IMR-90 (cell line): ENCODE measurements at regions not wholly inside any gene's neighbourhood (a gene's known extent, or its start where the extent isn't known, plus 50 kb on each side); places are given as distances from the start of the nearest gene placed in this dataset.

Source experiments
- ATAC-seq: fragments of 200-7000 bp; cut with Tn5 transposase; 2 replicates; pipeline ENCODE4 v1.9.1; 2020; ENCODE audit warnings: low read depth, mild to moderate bottlenecking, moderate library complexity
- BruUV-seq: library from RNA; stranded (reverse); fragments of 400-500 nt; replicated peaks from 2 replicates; lab custom pipeline; 2021; lab: Mats Ljungman, UMichigan
- CTCF ChIA-PET: fragments of 300-600 bp; formaldehyde crosslinking; extraction: SDS; loops from one replicate; lab custom pipeline; 2021; ENCODE audit warnings: antibody characterized with exemption; lab: Yijun Ruan, JAX
- POLR2A ChIA-PET: fragments of 300-600 bp; sonication (Branson Sonifier 250); formaldehyde crosslinking; loops from one replicate; lab custom pipeline; 2022; ENCODE audit warnings: antibody characterized with exemption; ENCODE audit not compliant: unreplicated experiment; lab: Charles Lee
- DNase-seq: peaks from one replicate; pipeline ENCODE4 v3.0.0; 2013
- H2AFZ ChIP-seq: replicated peaks from 2 replicates; pipeline ENCODE3; 2013; ENCODE audit warnings: low read length, mild to moderate bottlenecking; ENCODE audit not compliant: poor library complexity
- H2AK5ac ChIP-seq: 2 replicates; pipeline ENCODE4 v1.6.1; 2013; ENCODE audit warnings: low read depth, low read length, inconsistent platforms
- H2AK9ac ChIP-seq: replicated peaks from 2 replicates; pipeline ENCODE3; 2013; ENCODE audit warnings: mild to moderate bottlenecking, low read depth, low read length, moderate library complexity; ENCODE audit not compliant: poor library complexity
- H2BK120ac ChIP-seq: 2 replicates; pipeline ENCODE4 v1.6.1; 2013; ENCODE audit warnings: low read depth, low read length, inconsistent platforms
- H2BK15ac ChIP-seq: 3 replicates; pipeline ENCODE4 v1.6.1; 2013; ENCODE audit warnings: low read depth, low read length, inconsistent platforms
- H2BK20ac ChIP-seq: 2 replicates; pipeline ENCODE4 v1.6.1; 2013; ENCODE audit warnings: low read depth, mild to moderate bottlenecking, inconsistent platforms, low read length, moderate library complexity
- H2BK5ac ChIP-seq: 2 replicates; pipeline ENCODE4 v1.6.1; 2013; ENCODE audit warnings: mild to moderate bottlenecking, low read depth, low read length, inconsistent platforms; ENCODE audit not compliant: poor library complexity, severe bottlenecking
- H3K14ac ChIP-seq: replicated peaks from 2 replicates; pipeline ENCODE4 v1.6.1; 2013; ENCODE audit warnings: low read depth, low read length, inconsistent platforms
- H3K18ac ChIP-seq: 2 replicates; pipeline ENCODE4 v1.6.1; 2013; ENCODE audit warnings: low read depth, low read length, control low read depth
- H3K23ac ChIP-seq: 2 replicates; pipeline ENCODE4 v1.6.1; 2013; ENCODE audit warnings: low read depth, low read length, inconsistent platforms
- H3K27ac ChIP-seq: 2 replicates; pipeline ENCODE4 v1.5.1; 2013; ENCODE audit warnings: mild to moderate bottlenecking, control low read depth, low read length; ENCODE audit not compliant: insufficient read depth
- H3K27me3 ChIP-seq: 2 replicates; pipeline ENCODE4 v1.6.1; 2013; ENCODE audit warnings: low read length; ENCODE audit not compliant: control insufficient read depth, insufficient read depth
- H3K36me3 ChIP-seq: 2 replicates; pipeline ENCODE4 v1.6.1; 2013; ENCODE audit warnings: low read length, mixed read lengths; ENCODE audit not compliant: control insufficient read depth, insufficient read depth
- H3K4ac ChIP-seq: 2 replicates; pipeline ENCODE4 v1.6.1; 2013; ENCODE audit warnings: low read depth, low read length, inconsistent platforms
- H3K4me1 ChIP-seq: 2 replicates; pipeline ENCODE4 v1.6.1; 2013; ENCODE audit warnings: low read length, mixed read lengths; ENCODE audit not compliant: control insufficient read depth, insufficient read depth
- H3K4me2 ChIP-seq: 2 replicates; pipeline ENCODE4 v1.6.1; 2013; ENCODE audit warnings: low read depth, mild to moderate bottlenecking, control low read depth, low read length, moderate library complexity
- H3K4me3 ChIP-seq: 2 replicates; pipeline ENCODE4 v1.5.1; 2013; ENCODE audit warnings: low read depth, mild to moderate bottlenecking, control low read depth, low read length, moderate library complexity; ENCODE audit not compliant: insufficient read depth
- H3K56ac ChIP-seq: 2 replicates; pipeline ENCODE4 v1.6.1; 2013; ENCODE audit warnings: low read length, inconsistent platforms; ENCODE audit not compliant: insufficient read depth; ENCODE audit errors: extremely low read depth
- H3K79me1 ChIP-seq, 2 experiments: 2 replicates each; pipeline ENCODE4 v1.6.1; 2013; ENCODE audit warnings: low read length in 2 of 2, inconsistent platforms in 1 of 2, low read depth in 1 of 2
- H3K9ac ChIP-seq: 2 replicates; pipeline ENCODE4 v1.6.1; 2013; ENCODE audit warnings: low read depth, low read length, control low read depth
- H3K9me1 ChIP-seq: 2 replicates; pipeline ENCODE4 v1.6.1; 2013; ENCODE audit warnings: low read length, inconsistent platforms; ENCODE audit not compliant: insufficient read depth
- H3K9me3 ChIP-seq: 2 replicates; pipeline ENCODE4 v1.6.1; 2013; ENCODE audit warnings: low read length; ENCODE audit not compliant: control insufficient read depth, insufficient read depth
- H4K20me1 ChIP-seq: 2 replicates; pipeline ENCODE4 v1.6.1; 2013; ENCODE audit warnings: low read length, inconsistent platforms; ENCODE audit not compliant: insufficient read depth
- H4K5ac ChIP-seq: 2 replicates; pipeline ENCODE4 v1.6.1; 2013; ENCODE audit warnings: mild to moderate bottlenecking, low read depth, low read length, control low read depth
- H4K8ac ChIP-seq, 2 experiments: 2 replicates each; pipeline ENCODE4 v1.6.1; 2013; ENCODE audit warnings: low read depth in 2 of 2, low read length in 2 of 2, control low read depth in 1 of 2, inconsistent platforms in 1 of 2
- H4K91ac ChIP-seq: 2 replicates; pipeline ENCODE4 v1.6.1; 2013; ENCODE audit warnings: low read depth, low read length, inconsistent platforms; ENCODE audit not compliant: insufficient read depth
- BHLHE40 ChIP-seq: fragments of 150-350 bp; IDR thresholded peaks from 2 replicates; pipeline ENCODE4 v1.6.1; 2016; ENCODE audit warnings: mild to moderate bottlenecking, low read depth, low read length
- CEBPB ChIP-seq: IDR thresholded peaks from 2 replicates; pipeline ENCODE4 v1.6.1; 2012; ENCODE audit warnings: low read depth, low read length, improper control_type of control experiment
- CHD1 ChIP-seq: IDR thresholded peaks from 2 replicates; pipeline ENCODE4 v1.6.1; 2012; ENCODE audit warnings: low read depth, low read length, improper control_type of control experiment
- FOS ChIP-seq: fragments of 150-350 bp; IDR thresholded peaks from 2 replicates; pipeline ENCODE4 v1.6.1; 2016; ENCODE audit warnings: low read depth, low read length
- MAZ ChIP-seq: IDR thresholded peaks from 2 replicates; pipeline ENCODE4 v1.6.1; 2012; ENCODE audit warnings: low read depth, mild to moderate bottlenecking, low read length, improper control_type of control experiment, moderate library complexity, borderline replicate concordance
- MXI1 ChIP-seq: IDR thresholded peaks from 2 replicates; pipeline ENCODE4 v1.6.1; 2012; ENCODE audit warnings: low read depth, mild to moderate bottlenecking, low read length, moderate library complexity, borderline replicate concordance
- NFE2L2 ChIP-seq: fragments of 150-350 bp; IDR thresholded peaks from 2 replicates; pipeline ENCODE4 v1.6.1; 2016; ENCODE audit warnings: low read depth, mild to moderate bottlenecking, low read length
- POLR2A ChIP-seq: IDR thresholded peaks from 2 replicates; pipeline ENCODE4 v1.6.1; 2012; ENCODE audit warnings: mild to moderate bottlenecking, low read depth, low read length
- RAD21 ChIP-seq: IDR thresholded peaks from 2 replicates; pipeline ENCODE4 v1.6.1; 2012; ENCODE audit warnings: low read length, improper control_type of control experiment
- RCOR1 ChIP-seq: IDR thresholded peaks from 2 replicates; pipeline ENCODE4 v1.6.1; 2012; ENCODE audit warnings: mild to moderate bottlenecking, low read length, improper control_type of control experiment; ENCODE audit not compliant: insufficient replicate concordance
- RFX5 ChIP-seq: IDR thresholded peaks from 2 replicates; pipeline ENCODE4 v1.8.0; 2012; ENCODE audit warnings: low read depth, mild to moderate bottlenecking, low read length, moderate library complexity
- SMC3 ChIP-seq: fragments of 150-350 bp; IDR thresholded peaks from 2 replicates; pipeline ENCODE4 v1.6.1; 2016; ENCODE audit warnings: low read depth, mild to moderate bottlenecking, antibody characterized with exemption, low read length, moderate library complexity
- WGBS, 2 experiments: methylation state at CpG; one replicate each; pipeline versions ENCODE4 v1.1.5 to v1.1.7; 2013; ENCODE audit warnings: missing lambda C conversion rate in 2 of 2; ENCODE audit not compliant: insufficient read length in 1 of 2; ENCODE audit errors: extremely low coverage in 2 of 2; 5-methylcytosine and 5-hydroxymethylcytosine counted together
- dilution Hi-C: fragments of 300-500 bp; cut with HindIII; formaldehyde crosslinking; loops from one replicate; pipeline ENCODE4 v1.14.3; 2018; ENCODE audit warnings: low sequenced_read_pairs; ENCODE audit not compliant: unreplicated experiment
- in situ Hi-C: fragments of 300-500 bp; cut with MboI; formaldehyde crosslinking; loops from 3 replicates; pipeline ENCODE4 v1.14.3; 2019; ENCODE audit warnings: low sequenced_read_pairs, inconsistent platforms, mixed read lengths
- intact Hi-C: fragments of 100-400 bp; cut with micrococcal nuclease; formaldehyde crosslinking; loops from 2 replicates; pipeline ENCODE4 v1.10.0; 2022
- TF ChIP-seq, protein P1 (sequence below): fragments of 150-350 bp; IDR thresholded peaks from 2 replicates; pipeline ENCODE4 v1.6.1; 2016; ENCODE audit warnings: low read depth, mild to moderate bottlenecking, low read length, moderate library complexity, borderline replicate concordance
- TF ChIP-seq, protein P2 (sequence below): fragments of 150-350 bp; IDR thresholded peaks from 2 replicates; pipeline ENCODE4 v1.6.1; 2017; ENCODE audit warnings: mild to moderate bottlenecking, antibody characterized with exemption, low read length, low read depth
- TF ChIP-seq, protein P3 (sequence below): conservative IDR thresholded peaks from 2 replicates; pipeline ENCODE4 v1.5.1; 2012; ENCODE audit warnings: mild to moderate bottlenecking, low read depth, low read length, improper control_type of control experiment

DNA sequence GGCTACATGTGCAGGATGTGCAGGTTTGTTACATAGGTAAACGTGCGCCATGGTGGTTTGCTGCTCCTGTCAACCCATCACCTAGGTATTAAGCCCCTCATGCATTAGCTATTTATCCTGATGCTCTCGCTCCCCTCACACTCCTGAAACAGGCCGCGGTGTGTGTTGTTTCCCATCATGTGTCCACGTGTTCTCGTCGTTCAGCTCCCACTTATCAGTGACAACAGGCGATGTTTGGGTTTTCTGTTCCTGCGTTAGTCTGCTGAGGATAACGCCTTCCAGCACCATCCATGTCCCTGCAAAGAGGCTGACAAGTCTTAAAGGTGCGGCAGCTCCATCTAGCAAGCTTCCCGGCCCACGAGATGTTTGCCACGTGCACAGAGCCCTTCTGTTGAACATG, 175.1 kb downstream of the FOXL1 start:
- no peaks in the 10 kb centered on the region; a peak in 1 of 4 replicates for H3K79me1 ChIP-seq
- 72% methylated on average over 9 of the region's 15 CpGs; no CpG with 5 or more reads in 1 of the 2 experiments for WGBS, 2 experiments

More for the DNA sequence above, 175.1 kb downstream of the FOXL1 start:
- TF ChIP-seq BHLHE40 = no peak
- TF ChIP-seq, protein P1, sequence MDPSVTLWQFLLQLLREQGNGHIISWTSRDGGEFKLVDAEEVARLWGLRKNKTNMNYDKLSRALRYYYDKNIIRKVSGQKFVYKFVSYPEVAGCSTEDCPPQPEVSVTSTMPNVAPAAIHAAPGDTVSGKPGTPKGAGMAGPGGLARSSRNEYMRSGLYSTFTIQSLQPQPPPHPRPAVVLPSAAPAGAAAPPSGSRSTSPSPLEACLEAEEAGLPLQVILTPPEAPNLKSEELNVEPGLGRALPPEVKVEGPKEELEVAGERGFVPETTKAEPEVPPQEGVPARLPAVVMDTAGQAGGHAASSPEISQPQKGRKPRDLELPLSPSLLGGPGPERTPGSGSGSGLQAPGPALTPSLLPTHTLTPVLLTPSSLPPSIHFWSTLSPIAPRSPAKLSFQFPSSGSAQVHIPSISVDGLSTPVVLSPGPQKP = no peak
- TF ChIP-seq, protein P2, sequence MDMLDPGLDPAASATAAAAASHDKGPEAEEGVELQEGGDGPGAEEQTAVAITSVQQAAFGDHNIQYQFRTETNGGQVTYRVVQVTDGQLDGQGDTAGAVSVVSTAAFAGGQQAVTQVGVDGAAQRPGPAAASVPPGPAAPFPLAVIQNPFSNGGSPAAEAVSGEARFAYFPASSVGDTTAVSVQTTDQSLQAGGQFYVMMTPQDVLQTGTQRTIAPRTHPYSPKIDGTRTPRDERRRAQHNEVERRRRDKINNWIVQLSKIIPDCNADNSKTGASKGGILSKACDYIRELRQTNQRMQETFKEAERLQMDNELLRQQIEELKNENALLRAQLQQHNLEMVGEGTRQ = no peak
- TF ChIP-seq, protein P3, sequence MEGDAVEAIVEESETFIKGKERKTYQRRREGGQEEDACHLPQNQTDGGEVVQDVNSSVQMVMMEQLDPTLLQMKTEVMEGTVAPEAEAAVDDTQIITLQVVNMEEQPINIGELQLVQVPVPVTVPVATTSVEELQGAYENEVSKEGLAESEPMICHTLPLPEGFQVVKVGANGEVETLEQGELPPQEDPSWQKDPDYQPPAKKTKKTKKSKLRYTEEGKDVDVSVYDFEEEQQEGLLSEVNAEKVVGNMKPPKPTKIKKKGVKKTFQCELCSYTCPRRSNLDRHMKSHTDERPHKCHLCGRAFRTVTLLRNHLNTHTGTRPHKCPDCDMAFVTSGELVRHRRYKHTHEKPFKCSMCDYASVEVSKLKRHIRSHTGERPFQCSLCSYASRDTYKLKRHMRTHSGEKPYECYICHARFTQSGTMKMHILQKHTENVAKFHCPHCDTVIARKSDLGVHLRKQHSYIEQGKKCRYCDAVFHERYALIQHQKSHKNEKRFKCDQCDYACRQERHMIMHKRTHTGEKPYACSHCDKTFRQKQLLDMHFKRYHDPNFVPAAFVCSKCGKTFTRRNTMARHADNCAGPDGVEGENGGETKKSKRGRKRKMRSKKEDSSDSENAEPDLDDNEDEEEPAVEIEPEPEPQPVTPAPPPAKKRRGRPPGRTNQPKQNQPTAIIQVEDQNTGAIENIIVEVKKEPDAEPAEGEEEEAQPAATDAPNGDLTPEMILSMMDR = no peak
- no peak for TF ChIP-seq FOS
- TF ChIP-seq RAD21 = no peak
- no peak for TF ChIP-seq SMC3
- no peak for TF ChIP-seq MXI1
- TF ChIP-seq CHD1 = no peak
- TF ChIP-seq RFX5 = no peak
- no peak for TF ChIP-seq RCOR1
- no peak for TF ChIP-seq NFE2L2
- no peak for TF ChIP-seq POLR2A
- no peak for TF ChIP-seq CEBPB
- no peak for TF ChIP-seq MAZ
- Histone ChIP-seq H3K23ac (no peak overlapping the region), H4K20me1 (no peaks in the 10 kb centered on the region), H2BK20ac (no peak overlapping the region; the same call in 1 of the 2 replicates), H3K14ac (no peak overlapping the region), H3K4me1 (peaks cover 12% of the 10 kb centered on the region), H2AK5ac (peak overlapping the region; percentile 11; the same call in 1 of the 2 replicates), H4K5ac (no peak overlapping the region), H3K4me3 (no peak overlapping the region), H3K9me3 (no peaks in the 10 kb centered on the region), H4K91ac (peak overlapping the region; percentile 23; the same call in 1 of the 2 replicates), H3K27ac (no peak overlapping the region), H3K18ac (no peak overlapping the region), H3K9ac (no peak overlapping the region), H2BK15ac (peak overlapping the region; percentile 71; the same call in 1 of the 3 replicates), H3K4me2 (no peak overlapping the region), H2AK9ac (no peak overlapping the region), H3K36me3 (no peaks in the 10 kb centered on the region), H3K27me3 (no peaks in the 10 kb centered on the region), H3K9me1 (peaks cover 18% of the 10 kb centered on the region), H3K56ac (no peak overlapping the region), H2BK120ac (no peak overlapping the region), H4K8ac (no peak overlapping the region), H2BK5ac (no peak overlapping the region), H3K4ac (peak overlapping the region; percentile 31), H2AFZ (no peak overlapping the region)
- in situ Hi-C loops (loop anchor here (10.0 kb wide), 1 partner anchor 169 kb away; no protein-coding TSS in a partner anchor), intact Hi-C loops (no loop called here), dilution Hi-C loops (no loop called here)
- ChIA-PET CTCF (no interaction called here), POLR2A (no interaction called here)
- no TSS peak for BruUV-seq
- DNase-seq = no peak
- ATAC-seq = no peak
